Adrenal gland (tissue), 9 donors: ENCODE measurements at regions not wholly inside any gene's neighbourhood (a gene's known extent, or its start where the extent isn't known, plus 50 kb on each side); places are given as distances from the start of the nearest gene placed in this dataset.

Source experiments
- DNase-seq, 7 donors: peaks; one replicate each; pipeline ENCODE4 v3.0.0-alpha.2; 2019 to 2020
- H3K27ac ChIP-seq, 5 donors: fragments of 200-600 bp; sonication (generic) in 4 of 5; 1 replicate in 3 of 5; 2 replicates in 2 of 5; pipeline versions ENCODE4 v1.5.1 to v1.8.0; 2016 to 2020; ENCODE audit warnings: mild to moderate bottlenecking in 1 of 5
- H3K27me3 ChIP-seq: fragments of 200-600 bp; 2 replicates; pipeline ENCODE4 v1.8.0; 2021
- H3K36me3 ChIP-seq, 2 donors: fragments of 200-600 bp; replicated peaks in 1 of 2; 1 replicate in 1 of 2; 2 replicates in 1 of 2; pipeline versions ENCODE4 v1.5.1 to v1.8.0; 2018 to 2022
- H3K4me1 ChIP-seq, 2 donors: fragments of 200-600 bp; replicated peaks in 1 of 2; 1 replicate in 1 of 2; 2 replicates in 1 of 2; pipeline versions ENCODE4 v1.5.1 to v1.8.0; 2018 to 2021
- H3K4me3 ChIP-seq, 4 donors: fragments of 200-600 bp; sonication (generic) in 3 of 4; one replicate each; pipeline ENCODE4 v1.5.1; 2016 to 2018
- H3K9me3 ChIP-seq, 3 donors: fragments of 200-600 bp; sonication (generic) in 1 of 3; replicated peaks in 1 of 3; 1 replicate in 2 of 3; 2 replicates in 1 of 3; pipeline versions ENCODE4 v1.5.1 to v1.8.0; 2016 to 2021
- CTCF ChIP-seq, 6 experiments: fragments of 450-650 bp in 4 of 6; fragments of 200-600 bp in 2 of 6; sonication (generic) in 1 of 6; IDR thresholded peaks; 1 replicate in 5 of 6; 2 replicates in 1 of 6; pipeline versions ENCODE4 v1.5.1 to v1.8.0; 2016 to 2021; ENCODE audit warnings: antibody characterized with exemption in 6 of 6, mild to moderate bottlenecking in 2 of 6, moderate library complexity in 1 of 6
- POLR2A ChIP-seq, 2 donors: fragments of 450-650 bp; IDR thresholded peaks; one replicate each; pipeline ENCODE4 v1.6.1; 2017; ENCODE audit warnings: antibody characterized with exemption in 2 of 2, mild to moderate bottlenecking in 2 of 2, moderate library complexity in 1 of 2
- WGBS, 4 donors: extraction: QIAGEN DNeasy Blood & Tissue Kit in 2 of 4; methylation state at CpG; one replicate each; pipeline versions ENCODE4 v1.1.5 to v1.1.7; 2013 to 2017; 5-methylcytosine and 5-hydroxymethylcytosine counted together
- intact Hi-C, 2 donors: fragments of 100-400 bp; cut with DNase I; formaldehyde crosslinking; loops; one replicate each; pipeline versions ENCODE4 v1.14.1 to v1.15.0; 2022 to 2023
- donor health status: healthy with polysubstance abuse.
- donor health status: Bipolar disorder and iron deficiency.
- donor health status: DM: yes; HTN: yes; CAD: no.
- donor health status: DM: no; HTN: no; CAD: no.
- donor health status: DM: no; HTN: no; CAD: no.

GRCh38 chr2:21453723-21454450 is 330.1 kb downstream of the TDRD15 start:
- intact Hi-C loops: no loop called here
- TF ChIP-seq CTCF (IDR thresholded peaks at IDR 0.05) (no peak), POLR2A (IDR thresholded peaks at IDR 0.05) (no peak)
- Histone ChIP-seq H3K4me3 (no peak overlapping the region), H3K27ac (no peak overlapping the region), H3K4me1 (no peaks in the 10 kb centered on the region), H3K36me3 (no peaks in the 10 kb centered on the region), H3K9me3 (no peaks in the 10 kb centered on the region), H3K27me3 (no peaks in the 10 kb centered on the region)
- no peak for DNase-seq
- WGBS, 4 donors: 62 to 70% (median 65%) methylated on average over 8 of the region's 8 CpGs

- H3K4me3 ChIP-seq: no peak overlapping the region
- H3K4me1 ChIP-seq: no peaks in the 10 kb centered on the region
- H3K36me3 ChIP-seq: no peaks in the 10 kb centered on the region
- 55 to 79% (median 74%) methylated on average over 2 of the region's 2 CpGs for WGBS, 4 donors
- TF ChIP-seq POLR2A (IDR thresholded peaks at IDR 0.05): no peak
- no peak for TF ChIP-seq CTCF (IDR thresholded peaks at IDR 0.05)
- H3K9me3 ChIP-seq: no peaks in the 10 kb centered on the region
- intact Hi-C loops: no loop called here
- no peak overlapping the region for H3K27ac ChIP-seq
- no peak for DNase-seq
- H3K27me3 ChIP-seq: no peaks in the 10 kb centered on the region
These were observed 331.1 kb downstream of the TDRD15 start for GRCh38 chr2:21454839-21455238.

- Histone ChIP-seq H3K36me3 (no peaks in the 10 kb centered on the region), H3K27me3 (no peaks in the 10 kb centered on the region), H3K4me3 (no peak overlapping the region), H3K9me3 (no peaks in the 10 kb centered on the region), H3K4me1 (no peaks in the 10 kb centered on the region), H3K27ac (no peak overlapping the region)
- WGBS, 4 donors: 68 to 74% (median 71%) methylated on average over 3 of the region's 3 CpGs
- intact Hi-C loops: no loop called here
- DNase-seq: no peak
- TF ChIP-seq CTCF (IDR thresholded peaks at IDR 0.05): no peak
- TF ChIP-seq POLR2A (IDR thresholded peaks at IDR 0.05): no peak
These were observed 338.0 kb downstream of the TDRD15 start for GRCh38 chr2:21461754-21462240.

GRCh38 chr2:21466341-21466927 is 342.7 kb downstream of the TDRD15 start:
- TF ChIP-seq CTCF (IDR thresholded peaks at IDR 0.05): no peak
- no peak for TF ChIP-seq POLR2A (IDR thresholded peaks at IDR 0.05)
- Histone ChIP-seq H3K9me3 (no peaks in the 10 kb centered on the region), H3K4me1 (no peaks in the 10 kb centered on the region), H3K4me3 (no peak overlapping the region), H3K36me3 (no peaks in the 10 kb centered on the region), H3K27me3 (no peaks in the 10 kb centered on the region), H3K27ac (no peak overlapping the region)
- intact Hi-C loops: no loop called here
- no peak for DNase-seq
- 50 to 65% (median 57%) methylated on average over 1 of the region's 1 CpG for WGBS, 4 donors
